DOHH2 (cell line): ENCODE measurements at regions not wholly inside any gene's neighbourhood (a gene's known extent, or its start where the extent isn't known, plus 50 kb on each side); places are given as distances from the start of the nearest gene placed in this dataset.

Experiments used
- H3F3A ChIP-seq: fragments of 200-600 bp; sonication (generic), shearing (Covaris generic); 2 replicates; pipeline ENCODE4 v1.6.0; 2016; ENCODE audit warnings: antibody characterized with exemption, mild to moderate bottlenecking; ENCODE audit not compliant: control insufficient read depth, insufficient read depth
- H3K27ac ChIP-seq: fragments of 200-600 bp; sonication (generic); 2 replicates; pipeline ENCODE4 v1.5.1; 2014; ENCODE audit warnings: low read depth, mild to moderate bottlenecking, low read length, moderate library complexity
- H3K27me3 ChIP-seq: fragments of 200-600 bp; sonication (generic); 2 replicates; pipeline ENCODE4 v1.6.1; 2014; ENCODE audit warnings: mild to moderate bottlenecking, low read length, mixed read lengths; ENCODE audit not compliant: control insufficient read depth
- H3K36me3 ChIP-seq: fragments of 200-600 bp; sonication (generic); 2 replicates; pipeline ENCODE4 v1.6.1; 2014; ENCODE audit warnings: mild to moderate bottlenecking, low read length, moderate library complexity, mixed read lengths; ENCODE audit not compliant: control insufficient read depth
- H3K4me1 ChIP-seq: fragments of 200-600 bp; sonication (generic); 2 replicates; pipeline ENCODE4 v1.6.1; 2014; ENCODE audit warnings: mild to moderate bottlenecking, low read length, mixed read lengths; ENCODE audit not compliant: control insufficient read depth
- H3K4me2 ChIP-seq: fragments of 200-600 bp; sonication (generic); 2 replicates; pipeline ENCODE4 v1.6.0; 2014; ENCODE audit warnings: mild to moderate bottlenecking, low read length, moderate library complexity
- H3K4me3 ChIP-seq: fragments of 200-600 bp; sonication (generic); 2 replicates; pipeline ENCODE4 v1.5.1; 2014; ENCODE audit warnings: mild to moderate bottlenecking, low read length, mixed read lengths
- H3K79me2 ChIP-seq: fragments of 200-600 bp; sonication (generic); 2 replicates; pipeline ENCODE4 v1.6.1; 2014; ENCODE audit warnings: mild to moderate bottlenecking, low read length, mixed read lengths; ENCODE audit not compliant: control insufficient read depth
- H3K9me2 ChIP-seq: fragments of 200-600 bp; sonication (generic); replicated peaks from 2 replicates; pipeline ENCODE4 v1.6.1; 2014; ENCODE audit warnings: mild to moderate bottlenecking, low read length, mixed read lengths; ENCODE audit not compliant: control insufficient read depth
- H3K9me3 ChIP-seq: fragments of 200-600 bp; sonication (generic); 2 replicates; pipeline ENCODE4 v1.6.1; 2014; ENCODE audit warnings: antibody characterized with exemption, low read length, mixed read lengths; ENCODE audit not compliant: control insufficient read depth, insufficient read depth
- H4K20me1 ChIP-seq: fragments of 200-600 bp; sonication (generic); 2 replicates; pipeline ENCODE4 v1.6.0; 2014; ENCODE audit warnings: low read depth, mild to moderate bottlenecking, antibody characterized with exemption, low read length, moderate library complexity; ENCODE audit not compliant: control insufficient read depth, insufficient read depth
- EZH2phosphoT487 ChIP-seq: fragments of 200-600 bp; sonication (generic); IDR thresholded peaks from 2 replicates; pipeline ENCODE4 v1.6.1; 2017; ENCODE audit warnings: borderline replicate concordance, mild to moderate bottlenecking, antibody characterized with exemption, low read length, moderate library complexity, mixed read lengths
- TF ChIP-seq, protein P1 (sequence below): fragments of 200-600 bp; sonication (generic); IDR thresholded peaks from one replicate; pipeline ENCODE4 v1.5.1; 2014; ENCODE audit warnings: antibody characterized with exemption, mild to moderate bottlenecking, low read depth, low read length; ENCODE audit not compliant: poor library complexity, severe bottlenecking

DNA sequence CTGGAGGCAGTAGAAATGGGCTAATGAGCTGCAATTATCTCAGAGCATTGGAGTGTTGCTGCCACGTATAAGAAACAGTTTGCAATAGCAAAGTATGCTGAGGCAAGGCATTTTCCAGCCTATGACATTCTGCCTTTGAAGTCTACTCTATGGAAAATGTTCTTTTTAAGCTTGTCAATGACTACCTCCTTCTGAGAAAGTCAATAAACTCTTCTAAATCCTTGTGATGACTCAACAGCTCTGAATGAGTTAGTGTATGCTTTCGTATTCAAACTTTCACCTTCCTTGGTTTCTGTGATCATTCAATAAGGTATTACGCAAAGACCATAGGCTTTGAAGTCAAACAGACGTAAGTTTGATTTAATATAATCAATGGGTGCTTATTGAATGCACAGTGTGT, 111.2 kb downstream of the CAPZA3 start:
- no peak overlapping the region for H3K4me3 ChIP-seq
- no peaks in the 10 kb centered on the region for H3K27me3 ChIP-seq
- H3K36me3 ChIP-seq: no peaks in the 10 kb centered on the region
- no peaks in the 10 kb centered on the region for H4K20me1 ChIP-seq
- H3K27ac ChIP-seq: no peak overlapping the region
- no peak overlapping the region for H3K4me2 ChIP-seq
- H3K4me1 ChIP-seq: no peaks in the 10 kb centered on the region
- no peaks in the 10 kb centered on the region for H3F3A ChIP-seq
- no peaks in the 10 kb centered on the region for H3K9me3 ChIP-seq
- no peaks in the 10 kb centered on the region for H3K79me2 ChIP-seq
- no peak for TF ChIP-seq EZH2phosphoT487
- TF ChIP-seq, protein P1, sequence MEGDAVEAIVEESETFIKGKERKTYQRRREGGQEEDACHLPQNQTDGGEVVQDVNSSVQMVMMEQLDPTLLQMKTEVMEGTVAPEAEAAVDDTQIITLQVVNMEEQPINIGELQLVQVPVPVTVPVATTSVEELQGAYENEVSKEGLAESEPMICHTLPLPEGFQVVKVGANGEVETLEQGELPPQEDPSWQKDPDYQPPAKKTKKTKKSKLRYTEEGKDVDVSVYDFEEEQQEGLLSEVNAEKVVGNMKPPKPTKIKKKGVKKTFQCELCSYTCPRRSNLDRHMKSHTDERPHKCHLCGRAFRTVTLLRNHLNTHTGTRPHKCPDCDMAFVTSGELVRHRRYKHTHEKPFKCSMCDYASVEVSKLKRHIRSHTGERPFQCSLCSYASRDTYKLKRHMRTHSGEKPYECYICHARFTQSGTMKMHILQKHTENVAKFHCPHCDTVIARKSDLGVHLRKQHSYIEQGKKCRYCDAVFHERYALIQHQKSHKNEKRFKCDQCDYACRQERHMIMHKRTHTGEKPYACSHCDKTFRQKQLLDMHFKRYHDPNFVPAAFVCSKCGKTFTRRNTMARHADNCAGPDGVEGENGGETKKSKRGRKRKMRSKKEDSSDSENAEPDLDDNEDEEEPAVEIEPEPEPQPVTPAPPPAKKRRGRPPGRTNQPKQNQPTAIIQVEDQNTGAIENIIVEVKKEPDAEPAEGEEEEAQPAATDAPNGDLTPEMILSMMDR: no peak
- no peaks in the 10 kb centered on the region for H3K9me2 ChIP-seq

DNA sequence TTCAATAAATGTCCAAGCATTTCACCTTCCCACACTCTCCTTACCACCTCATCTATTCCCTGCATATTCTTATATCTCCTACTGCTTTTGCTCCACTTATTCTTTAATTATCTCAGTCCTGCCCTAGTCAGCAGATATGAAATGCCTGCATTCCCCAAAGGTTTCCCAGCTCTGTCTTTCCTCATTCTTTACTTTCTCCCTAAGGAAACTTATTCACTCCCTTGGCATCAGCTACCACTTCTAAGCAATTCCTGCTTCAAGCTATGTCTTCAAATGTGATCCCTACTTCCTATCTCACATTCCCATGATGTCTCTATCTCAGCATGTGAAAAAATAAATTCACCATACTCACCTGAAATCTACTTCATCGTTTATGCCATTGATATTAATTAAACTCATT, 111.8 kb downstream of the CAPZA3 start:
- Histone ChIP-seq H3K27me3 (no peaks in the 10 kb centered on the region), H3F3A (no peaks in the 10 kb centered on the region)

DNA sequence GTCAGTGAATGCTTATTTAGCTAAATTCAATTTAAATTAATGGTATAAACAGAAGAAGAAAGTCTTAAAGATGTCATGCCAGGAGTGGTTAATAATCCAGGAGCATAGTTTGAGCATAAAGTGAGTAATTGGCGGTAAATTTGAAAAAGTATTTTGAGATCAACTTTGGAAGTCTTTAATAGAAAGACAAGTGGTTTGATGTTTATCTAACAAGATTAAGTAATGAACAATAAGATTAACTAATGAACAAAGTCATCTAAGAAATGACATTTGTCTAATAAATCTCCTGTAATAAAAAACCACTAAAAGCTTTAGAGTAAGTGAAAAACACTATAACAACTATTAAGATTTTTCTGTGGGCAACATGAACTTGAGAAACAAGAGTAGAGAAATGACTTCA, 112.8 kb downstream of the CAPZA3 start:
- Histone ChIP-seq H3K4me2 (no peak overlapping the region), H3K27ac (no peak overlapping the region)
- no peak for TF ChIP-seq EZH2phosphoT487
- TF ChIP-seq, protein P1: no peak

More for the DNA sequence above, 111.8 kb downstream of the CAPZA3 start:
- no peak for TF ChIP-seq EZH2phosphoT487
- TF ChIP-seq, protein P1: no peak
- Histone ChIP-seq H3K79me2 (no peaks in the 10 kb centered on the region), H3K36me3 (no peaks in the 10 kb centered on the region), H3K9me3 (no peaks in the 10 kb centered on the region), H3K4me1 (no peaks in the 10 kb centered on the region), H3K9me2 (no peaks in the 10 kb centered on the region), H3K4me2 (no peak overlapping the region), H3K27ac (no peak overlapping the region), H3K4me3 (no peak overlapping the region), H4K20me1 (no peaks in the 10 kb centered on the region)

DNA sequence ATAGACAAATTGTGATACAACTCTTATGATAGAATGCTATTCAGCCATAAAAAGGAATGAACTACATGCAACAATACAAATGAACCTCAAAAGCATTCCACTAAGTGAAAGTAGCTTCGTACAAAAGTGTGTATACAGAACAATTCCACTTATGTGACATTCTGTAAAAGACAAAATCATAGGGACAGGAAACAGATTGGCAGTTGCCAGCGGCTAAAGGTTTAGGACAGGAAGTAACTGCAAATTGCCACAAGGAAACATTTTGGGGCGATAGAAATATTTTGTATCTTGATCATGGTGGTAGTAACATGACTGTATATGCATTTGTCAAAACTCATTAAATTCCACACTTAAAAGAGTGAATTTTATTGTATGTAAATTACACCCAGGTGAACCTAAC, 113.4 kb downstream of the CAPZA3 start:
- Histone ChIP-seq H3K27ac (no peak overlapping the region), H3K36me3 (no peaks in the 10 kb centered on the region), H3K9me2 (no peaks in the 10 kb centered on the region), H3K4me1 (no peaks in the 10 kb centered on the region), H3F3A (no peaks in the 10 kb centered on the region), H3K27me3 (no peaks in the 10 kb centered on the region), H3K4me3 (no peak overlapping the region), H3K79me2 (no peaks in the 10 kb centered on the region), H3K9me3 (no peaks in the 10 kb centered on the region), H3K4me2 (no peak overlapping the region), H4K20me1 (no peaks in the 10 kb centered on the region)
- no peak for TF ChIP-seq EZH2phosphoT487
- TF ChIP-seq, protein P1: no peak

More for the DNA sequence above, 112.8 kb downstream of the CAPZA3 start:
- no peaks in the 10 kb centered on the region for H3K9me2 ChIP-seq
- no peaks in the 10 kb centered on the region for H3K27me3 ChIP-seq
- H3K4me3 ChIP-seq: no peak overlapping the region
- no peaks in the 10 kb centered on the region for H3K36me3 ChIP-seq
- H3K9me3 ChIP-seq: no peaks in the 10 kb centered on the region
- no peaks in the 10 kb centered on the region for H3K4me1 ChIP-seq
- no peaks in the 10 kb centered on the region for H3K79me2 ChIP-seq
- no peaks in the 10 kb centered on the region for H3F3A ChIP-seq
- no peaks in the 10 kb centered on the region for H4K20me1 ChIP-seq
